ENCODE measurements at regions not wholly inside any gene's neighbourhood (a gene's known extent, or its start where the extent isn't known, plus 50 kb on each side); places are given as distances from the start of the nearest gene placed in this dataset.

GRCh38 chr7:41449286-41449685, 253.6 kb downstream of the INHBA start:
- WGBS, 2 donors (ENCODE audit: low coverage in 1 of 2), result 27 to 80% methylated on average over 1 to 2 of the region's 3 CpGs
- Histone ChIP-seq H3K4me3 (no peak overlapping the region), H3K36me3 (no peaks in the 10 kb centered on the region), H3K27ac (no peak overlapping the region), H3K4me1 (peaks cover 0 to 12% (median 0%) of the 10 kb centered on the region in 3 donors), H3K9me3 (no peaks in the 10 kb centered on the region), H3K27me3 (no peaks in the 10 kb centered on the region)
- TF ChIP-seq EP300 (IDR thresholded peaks at IDR 0.05) (no peak), POLR2AphosphoS5 (IDR thresholded peaks at IDR 0.05) (no peak), POLR2A (IDR thresholded peaks at IDR 0.05) (no peak)
- TF ChIP-seq, protein P1, sequence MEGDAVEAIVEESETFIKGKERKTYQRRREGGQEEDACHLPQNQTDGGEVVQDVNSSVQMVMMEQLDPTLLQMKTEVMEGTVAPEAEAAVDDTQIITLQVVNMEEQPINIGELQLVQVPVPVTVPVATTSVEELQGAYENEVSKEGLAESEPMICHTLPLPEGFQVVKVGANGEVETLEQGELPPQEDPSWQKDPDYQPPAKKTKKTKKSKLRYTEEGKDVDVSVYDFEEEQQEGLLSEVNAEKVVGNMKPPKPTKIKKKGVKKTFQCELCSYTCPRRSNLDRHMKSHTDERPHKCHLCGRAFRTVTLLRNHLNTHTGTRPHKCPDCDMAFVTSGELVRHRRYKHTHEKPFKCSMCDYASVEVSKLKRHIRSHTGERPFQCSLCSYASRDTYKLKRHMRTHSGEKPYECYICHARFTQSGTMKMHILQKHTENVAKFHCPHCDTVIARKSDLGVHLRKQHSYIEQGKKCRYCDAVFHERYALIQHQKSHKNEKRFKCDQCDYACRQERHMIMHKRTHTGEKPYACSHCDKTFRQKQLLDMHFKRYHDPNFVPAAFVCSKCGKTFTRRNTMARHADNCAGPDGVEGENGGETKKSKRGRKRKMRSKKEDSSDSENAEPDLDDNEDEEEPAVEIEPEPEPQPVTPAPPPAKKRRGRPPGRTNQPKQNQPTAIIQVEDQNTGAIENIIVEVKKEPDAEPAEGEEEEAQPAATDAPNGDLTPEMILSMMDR (IDR thresholded peaks at IDR 0.05), result no peak
- no peak for ATAC-seq

DNA sequence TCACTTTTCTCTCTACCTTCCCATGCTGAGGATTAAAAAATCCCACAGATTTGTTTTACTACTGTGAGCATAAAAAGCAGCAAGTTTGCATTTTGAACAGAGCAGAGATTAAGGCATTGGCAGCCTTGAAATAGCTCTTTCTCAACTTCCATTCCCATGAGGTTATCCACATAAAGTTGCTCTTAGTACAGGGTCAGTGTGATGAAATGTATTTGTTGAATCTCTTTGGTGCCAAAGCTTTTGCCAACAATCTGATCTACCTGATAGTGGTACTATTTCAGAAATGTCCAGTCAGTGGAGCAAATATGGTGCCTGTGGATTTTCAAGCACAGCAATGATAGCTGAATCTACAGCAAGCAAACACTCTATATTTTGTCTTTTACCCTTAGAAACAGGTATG, 254.8 kb downstream of the INHBA start:
- Histone ChIP-seq H3K27ac (no peak overlapping the region), H3K36me3 (no peaks in the 10 kb centered on the region), H3K9me3 (no peaks in the 10 kb centered on the region), H3K4me1 (peaks cover 0 to 12% (median 0%) of the 10 kb centered on the region in 3 donors), H3K4me3 (no peak overlapping the region), H3K27me3 (no peaks in the 10 kb centered on the region)
- TF ChIP-seq POLR2A (IDR thresholded peaks at IDR 0.05) (no peak), POLR2AphosphoS5 (IDR thresholded peaks at IDR 0.05) (peak; percentile 12), EP300 (IDR thresholded peaks at IDR 0.05) (no peak)
- TF ChIP-seq, protein P1 (IDR thresholded peaks at IDR 0.05), result no peak
- peak; percentile 24 for ATAC-seq

GRCh38 chr7:41447450-41448042, 255.3 kb downstream of the INHBA start:
- Histone ChIP-seq H3K36me3 (no peaks in the 10 kb centered on the region), H3K27me3 (no peaks in the 10 kb centered on the region), H3K9me3 (no peaks in the 10 kb centered on the region), H3K4me1 (peaks cover 0 to 12% (median 0%) of the 10 kb centered on the region in 3 donors), H3K4me3 (no peak overlapping the region), H3K27ac (no peak overlapping the region)
- ATAC-seq, result no peak
- TF ChIP-seq POLR2A (IDR thresholded peaks at IDR 0.05) (no peak), POLR2AphosphoS5 (IDR thresholded peaks at IDR 0.05) (no peak), EP300 (IDR thresholded peaks at IDR 0.05) (no peak)
- TF ChIP-seq, protein P1 (IDR thresholded peaks at IDR 0.05), result no peak
- WGBS, 2 donors (ENCODE audit: low coverage in 1 of 2), result 19 to 71% methylated on average over 2 to 4 of the region's 9 CpGs

GRCh38 chr7:41446606-41447449, 256.1 kb downstream of the INHBA start:
- no peak for TF ChIP-seq POLR2A (IDR thresholded peaks at IDR 0.05)
- TF ChIP-seq, protein P1 (IDR thresholded peaks at IDR 0.05), result no peak
- TF ChIP-seq EP300 (IDR thresholded peaks at IDR 0.05), result no peak
- no peak for TF ChIP-seq POLR2AphosphoS5 (IDR thresholded peaks at IDR 0.05)
- ATAC-seq, result no peak
- H3K27me3 ChIP-seq, result no peaks in the 10 kb centered on the region
- H3K27ac ChIP-seq, result no peak overlapping the region
- H3K9me3 ChIP-seq, result no peaks in the 10 kb centered on the region
- H3K4me3 ChIP-seq, result no peak overlapping the region
- WGBS, 2 donors (ENCODE audit: low coverage in 1 of 2), result 71 to 75% methylated on average over 5 to 7 of the region's 7 CpGs
- peaks cover 0 to 12% (median 0%) of the 10 kb centered on the region in 3 donors for H3K4me1 ChIP-seq
- no peaks in the 10 kb centered on the region for H3K36me3 ChIP-seq

- TF ChIP-seq POLR2AphosphoS5 (IDR thresholded peaks at IDR 0.05) (no peak), EP300 (IDR thresholded peaks at IDR 0.05) (no peak), POLR2A (IDR thresholded peaks at IDR 0.05) (no peak)
- TF ChIP-seq, protein P1 (IDR thresholded peaks at IDR 0.05), result no peak
- Histone ChIP-seq H3K27me3 (no peaks in the 10 kb centered on the region), H3K4me1 (peaks cover 0 to 12% (median 0%) of the 10 kb centered on the region in 3 donors), H3K4me3 (no peak overlapping the region), H3K36me3 (no peaks in the 10 kb centered on the region), H3K27ac (no peak overlapping the region), H3K9me3 (no peaks in the 10 kb centered on the region)
- ATAC-seq, result no peak
- 84 to 86% methylated on average over 2 to 3 of the region's 3 CpGs for WGBS, 2 donors (ENCODE audit: low coverage in 1 of 2)
Observed at GRCh38 chr7:41445946-41446345, 256.9 kb downstream of the INHBA start.
